HCT116 (cell line): ENCODE measurements at regions not wholly inside any gene's neighbourhood (a gene's known extent, or its start where the extent isn't known, plus 50 kb on each side); places are given as distances from the start of the nearest gene placed in this dataset.

Experiments
- ATAC-seq: fragments of 200-7000 bp; cut with Tn5 transposase; 2 replicates; pipeline ENCODE4 v1.9.1; 2020; ENCODE audit warnings: mild to moderate bottlenecking, moderate library complexity
- BruUV-seq: library from RNA; stranded (reverse); fragments of 400-500 nt; replicated peaks from 2 replicates; lab custom pipeline; 2021; lab: Mats Ljungman, UMichigan
- CTCF ChIA-PET: fragments of 300-600 bp; sonication (Branson Sonifier 250); formaldehyde crosslinking; loops from one replicate; lab custom pipeline; 2021; ENCODE audit warnings: antibody characterized with exemption; lab: Charles Lee
- POLR2A ChIA-PET: fragments of 300-600, 350-600 bp; sonication (Branson Sonifier 250); formaldehyde crosslinking; loops from one replicate; lab custom pipeline; 2021; ENCODE audit warnings: antibody characterized with exemption; lab: Charles Lee
- RAD21 ChIA-PET, 2 experiments: fragments of 300-600 bp; sonication (Branson Sonifier 250); formaldehyde crosslinking; loops; one replicate each; lab custom pipeline; 2023; ENCODE audit warnings: low total read pairs in 2 of 2; ENCODE audit not compliant: uncharacterized antibody in 2 of 2, unreplicated experiment in 2 of 2, low non-redundant PET in 1 of 2; lab: Charles Lee
- DNase-seq: peaks from one replicate; pipeline ENCODE4 v3.0.0-alpha.2; 2010; ENCODE audit warnings: low read depth, low spot score
- H2AFZ ChIP-seq: fragments of 200-600 bp; shearing (Covaris generic), sonication (generic); 2 replicates; pipeline ENCODE4 v1.6.1; 2017; ENCODE audit warnings: low read depth, mixed run types, mixed read lengths, antibody characterized with exemption, low read length; ENCODE audit not compliant: poor library complexity, severe bottlenecking
- H3K27ac ChIP-seq: 2 replicates; pipeline ENCODE4 v1.5.1; 2012; ENCODE audit warnings: low read depth, low read length
- H3K27me3 ChIP-seq: fragments of 200-600 bp; sonication (generic); 2 replicates; pipeline ENCODE4 v1.6.1; 2016; ENCODE audit warnings: mixed run types, low read length, mixed read lengths; ENCODE audit not compliant: insufficient read depth
- H3K36me3 ChIP-seq, 2 experiments: fragments of 200-500 bp in 1 of 2; fragments of 200-600 bp in 1 of 2; sonication (Bioruptor generic) in 1 of 2; sonication (generic) in 1 of 2; 2 replicates each; pipeline versions ENCODE4 v1.5.1 to v1.6.1; 2014 to 2016; ENCODE audit warnings: low read length in 2 of 2, inconsistent platforms in 1 of 2, mixed read lengths in 1 of 2, mixed run types in 1 of 2; ENCODE audit not compliant: insufficient read depth in 2 of 2, control insufficient read depth in 1 of 2
- H3K4me1 ChIP-seq, 2 experiments: fragments of 200-600 bp in 1 of 2; sonication (generic) in 1 of 2; 2 replicates each; pipeline versions ENCODE4 v1.5.1 to v1.6.1; 2012 to 2017; ENCODE audit warnings: low read length in 2 of 2, inconsistent platforms in 1 of 2, mild to moderate bottlenecking in 1 of 2, mixed read lengths in 1 of 2, mixed run types in 1 of 2, moderate library complexity in 1 of 2; ENCODE audit not compliant: insufficient read depth in 2 of 2, control insufficient read depth in 1 of 2
- H3K4me2 ChIP-seq: fragments of 200-600 bp; sonication (generic); 2 replicates; pipeline ENCODE4 v1.6.1; 2017; ENCODE audit warnings: mixed run types, low read length, mixed read lengths
- H3K4me3 ChIP-seq, 2 experiments: fragments of 200-600 bp in 1 of 2; sonication (generic) in 1 of 2; replicated peaks in 1 of 2; 2 replicates each; pipeline ENCODE4 v1.5.1; 2011 to 2016; ENCODE audit warnings: low read length in 2 of 2, control low read depth in 1 of 2, low read depth in 1 of 2, mild to moderate bottlenecking in 1 of 2, mixed read lengths in 1 of 2, mixed run types in 1 of 2
- H3K79me2 ChIP-seq: fragments of 200-600 bp; sonication (generic); 2 replicates; pipeline ENCODE4 v1.6.1; 2017; ENCODE audit warnings: mild to moderate bottlenecking, mixed run types, low read length, moderate library complexity, mixed read lengths; ENCODE audit not compliant: insufficient read depth
- H3K9ac ChIP-seq: fragments of 200-600 bp; sonication (generic); 2 replicates; pipeline ENCODE4 v1.6.1; 2016; ENCODE audit warnings: low read length, mixed read lengths
- H3K9me2 ChIP-seq: fragments of 200-600 bp; sonication (generic), shearing (Covaris generic); 2 replicates; pipeline ENCODE4 v1.6.1; 2017; ENCODE audit warnings: mixed run types, mild to moderate bottlenecking, moderate library complexity; ENCODE audit not compliant: insufficient read depth
- H3K9me3 ChIP-seq, 2 experiments: fragments of 200-500 bp in 1 of 2; fragments of 200-600 bp in 1 of 2; sonication (Bioruptor generic) in 1 of 2; sonication (generic) in 1 of 2; 2 replicates each; pipeline ENCODE4 v1.6.1; 2014 to 2017; ENCODE audit warnings: low read length in 2 of 2, mixed read lengths in 2 of 2, inconsistent platforms in 1 of 2, low read depth in 1 of 2, mild to moderate bottlenecking in 1 of 2, mixed run types in 1 of 2, moderate library complexity in 1 of 2; ENCODE audit not compliant: control insufficient read depth in 1 of 2, insufficient read depth in 1 of 2
- H4K20me1 ChIP-seq: fragments of 200-600 bp; sonication (generic), shearing (Covaris generic); 2 replicates; pipeline ENCODE4 v1.6.1; 2017; ENCODE audit warnings: mixed run types, mild to moderate bottlenecking, moderate library complexity; ENCODE audit not compliant: insufficient read depth
- EGR1 ChIP-seq: IDR thresholded peaks from 2 replicates; pipeline ENCODE4 v1.6.1; 2012; ENCODE audit warnings: low read depth
- EZH2 ChIP-seq: fragments of 200-600 bp; sonication (generic); IDR thresholded peaks from 2 replicates; pipeline ENCODE4 v1.6.1; 2017; ENCODE audit warnings: antibody characterized with exemption, mixed run types
- EZH2phosphoT487 ChIP-seq: fragments of 200-600 bp; IDR thresholded peaks from 2 replicates; pipeline ENCODE4 v1.6.1; 2018; ENCODE audit warnings: antibody characterized with exemption, borderline replicate concordance
- FOSL1 ChIP-seq: IDR thresholded peaks from 2 replicates; pipeline ENCODE4 v1.6.1; 2012; ENCODE audit warnings: low read depth
- POLR2A ChIP-seq: IDR thresholded peaks from 2 replicates; pipeline ENCODE4 v1.7.0; 2011; ENCODE audit warnings: borderline replicate concordance; ENCODE audit not compliant: insufficient read depth, insufficient read length; ENCODE audit errors: extremely low read depth
- POLR2AphosphoS5 ChIP-seq: IDR thresholded peaks from 2 replicates; pipeline ENCODE4 v1.6.1; 2011; ENCODE audit warnings: mild to moderate bottlenecking, low read depth, low read length, moderate library complexity
- SIN3A ChIP-seq: IDR thresholded peaks from 2 replicates; pipeline ENCODE4 v1.6.1; 2012; ENCODE audit warnings: low read depth
- SP1 ChIP-seq: IDR thresholded peaks from 2 replicates; pipeline ENCODE4 v1.6.1; 2012; ENCODE audit warnings: low read depth
- SRF ChIP-seq: IDR thresholded peaks from 2 replicates; pipeline ENCODE4 v1.6.1; 2012; ENCODE audit warnings: low read depth
- TCF7L2 ChIP-seq: IDR thresholded peaks from 2 replicates; pipeline ENCODE4 v1.7.0; 2011; ENCODE audit warnings: borderline replicate concordance, inconsistent platforms; ENCODE audit not compliant: insufficient read depth, insufficient read length; ENCODE audit errors: extremely low read depth
- YY1 ChIP-seq: IDR thresholded peaks from 2 replicates; pipeline ENCODE4 v1.6.1; 2011; ENCODE audit warnings: low read length, low read depth, moderate library complexity, mild to moderate bottlenecking; ENCODE audit not compliant: insufficient replicate concordance; ENCODE audit errors: extremely low read depth
- intact Hi-C: fragments of 100-400 bp; cut with micrococcal nuclease; formaldehyde crosslinking; loops from 2 replicates; pipeline ENCODE4 v1.10.0; 2022
- TF ChIP-seq, protein P1 (sequence below): IDR thresholded peaks from 2 replicates; pipeline ENCODE4 v1.6.1; 2012; ENCODE audit warnings: low read depth
- TF ChIP-seq, protein P2 (sequence below): IDR thresholded peaks from 2 replicates; pipeline ENCODE4 v1.6.1; 2012
- TF ChIP-seq, protein P3 (sequence below): IDR thresholded peaks from 2 replicates; pipeline ENCODE4 v1.6.1; 2012
- TF ChIP-seq, protein P4 (sequence below): IDR thresholded peaks from 2 replicates; pipeline ENCODE4 v1.6.1; 2011; ENCODE audit warnings: mild to moderate bottlenecking, low read length, moderate library complexity; ENCODE audit not compliant: insufficient replicate concordance; ENCODE audit errors: extremely low read depth

DNA sequence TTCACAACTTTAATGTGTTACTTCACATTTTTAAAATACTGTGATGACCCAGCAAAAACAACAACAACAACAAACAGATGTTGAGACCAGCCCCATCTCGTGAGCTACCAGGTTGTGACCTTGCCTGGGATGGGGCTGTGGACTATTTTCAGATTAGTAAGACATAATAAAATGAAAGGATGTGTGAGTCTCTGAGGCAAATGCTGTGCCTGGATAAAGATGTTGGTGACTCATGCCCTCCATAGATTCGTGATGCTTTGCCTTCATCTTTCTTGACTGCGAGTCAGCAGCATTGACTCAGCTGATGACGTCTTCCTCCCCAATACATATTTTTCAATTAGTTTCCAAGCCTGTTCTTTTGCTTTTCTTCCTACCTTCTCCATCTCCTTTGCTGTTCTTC is 453.0 kb upstream of the CFAP20DC start (continued):
- TF ChIP-seq, protein P1, sequence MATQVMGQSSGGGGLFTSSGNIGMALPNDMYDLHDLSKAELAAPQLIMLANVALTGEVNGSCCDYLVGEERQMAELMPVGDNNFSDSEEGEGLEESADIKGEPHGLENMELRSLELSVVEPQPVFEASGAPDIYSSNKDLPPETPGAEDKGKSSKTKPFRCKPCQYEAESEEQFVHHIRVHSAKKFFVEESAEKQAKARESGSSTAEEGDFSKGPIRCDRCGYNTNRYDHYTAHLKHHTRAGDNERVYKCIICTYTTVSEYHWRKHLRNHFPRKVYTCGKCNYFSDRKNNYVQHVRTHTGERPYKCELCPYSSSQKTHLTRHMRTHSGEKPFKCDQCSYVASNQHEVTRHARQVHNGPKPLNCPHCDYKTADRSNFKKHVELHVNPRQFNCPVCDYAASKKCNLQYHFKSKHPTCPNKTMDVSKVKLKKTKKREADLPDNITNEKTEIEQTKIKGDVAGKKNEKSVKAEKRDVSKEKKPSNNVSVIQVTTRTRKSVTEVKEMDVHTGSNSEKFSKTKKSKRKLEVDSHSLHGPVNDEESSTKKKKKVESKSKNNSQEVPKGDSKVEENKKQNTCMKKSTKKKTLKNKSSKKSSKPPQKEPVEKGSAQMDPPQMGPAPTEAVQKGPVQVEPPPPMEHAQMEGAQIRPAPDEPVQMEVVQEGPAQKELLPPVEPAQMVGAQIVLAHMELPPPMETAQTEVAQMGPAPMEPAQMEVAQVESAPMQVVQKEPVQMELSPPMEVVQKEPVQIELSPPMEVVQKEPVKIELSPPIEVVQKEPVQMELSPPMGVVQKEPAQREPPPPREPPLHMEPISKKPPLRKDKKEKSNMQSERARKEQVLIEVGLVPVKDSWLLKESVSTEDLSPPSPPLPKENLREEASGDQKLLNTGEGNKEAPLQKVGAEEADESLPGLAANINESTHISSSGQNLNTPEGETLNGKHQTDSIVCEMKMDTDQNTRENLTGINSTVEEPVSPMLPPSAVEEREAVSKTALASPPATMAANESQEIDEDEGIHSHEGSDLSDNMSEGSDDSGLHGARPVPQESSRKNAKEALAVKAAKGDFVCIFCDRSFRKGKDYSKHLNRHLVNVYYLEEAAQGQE: no peak
- TF ChIP-seq, protein P2, sequence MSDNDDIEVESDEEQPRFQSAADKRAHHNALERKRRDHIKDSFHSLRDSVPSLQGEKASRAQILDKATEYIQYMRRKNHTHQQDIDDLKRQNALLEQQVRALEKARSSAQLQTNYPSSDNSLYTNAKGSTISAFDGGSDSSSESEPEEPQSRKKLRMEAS: no peak
- TF ChIP-seq, all 23 proteins: peak for 0

DNA sequence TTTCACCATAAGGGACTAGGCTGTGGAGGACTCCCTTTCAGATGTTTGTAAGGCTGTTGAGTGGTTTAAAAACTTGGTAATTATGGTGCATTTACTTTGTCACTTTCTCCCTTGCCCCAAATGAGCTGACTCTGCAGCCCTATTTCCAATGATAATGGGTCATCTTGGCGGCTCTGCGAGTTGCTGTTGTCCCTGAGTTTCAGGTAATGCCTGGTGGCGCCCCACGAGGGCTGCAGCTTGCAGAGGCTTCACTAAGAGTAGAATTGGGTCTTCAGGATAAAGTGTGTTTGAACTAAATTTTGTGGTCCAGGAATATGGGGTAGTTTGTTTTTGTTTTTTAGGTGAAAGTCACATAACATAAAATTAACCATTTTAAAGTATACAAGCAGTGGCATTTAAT is 450.1 kb upstream of the CFAP20DC start:
- RAD21 ChIA-PET: no interaction called here
- H3K9me3 ChIP-seq: no peaks in the 10 kb centered on the region
- H3K9me2 ChIP-seq: no peaks in the 10 kb centered on the region
- BruUV-seq: no TSS peak
- no peak overlapping the region for H3K9ac ChIP-seq
- intact Hi-C loops: no loop called here
- TF ChIP-seq, protein P3, sequence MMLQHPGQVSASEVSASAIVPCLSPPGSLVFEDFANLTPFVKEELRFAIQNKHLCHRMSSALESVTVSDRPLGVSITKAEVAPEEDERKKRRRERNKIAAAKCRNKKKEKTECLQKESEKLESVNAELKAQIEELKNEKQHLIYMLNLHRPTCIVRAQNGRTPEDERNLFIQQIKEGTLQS: no peak
- TF ChIP-seq SRF (no peak), POLR2A (no peak), SP1 (no peak), EZH2phosphoT487 (no peak), EZH2 (no peak), POLR2AphosphoS5 (no peak), EGR1 (no peak), TCF7L2 (no peak), YY1 (no peak), FOSL1 (no peak), SIN3A (no peak)
- TF ChIP-seq, protein P1: no peak
- TF ChIP-seq, protein P4, sequence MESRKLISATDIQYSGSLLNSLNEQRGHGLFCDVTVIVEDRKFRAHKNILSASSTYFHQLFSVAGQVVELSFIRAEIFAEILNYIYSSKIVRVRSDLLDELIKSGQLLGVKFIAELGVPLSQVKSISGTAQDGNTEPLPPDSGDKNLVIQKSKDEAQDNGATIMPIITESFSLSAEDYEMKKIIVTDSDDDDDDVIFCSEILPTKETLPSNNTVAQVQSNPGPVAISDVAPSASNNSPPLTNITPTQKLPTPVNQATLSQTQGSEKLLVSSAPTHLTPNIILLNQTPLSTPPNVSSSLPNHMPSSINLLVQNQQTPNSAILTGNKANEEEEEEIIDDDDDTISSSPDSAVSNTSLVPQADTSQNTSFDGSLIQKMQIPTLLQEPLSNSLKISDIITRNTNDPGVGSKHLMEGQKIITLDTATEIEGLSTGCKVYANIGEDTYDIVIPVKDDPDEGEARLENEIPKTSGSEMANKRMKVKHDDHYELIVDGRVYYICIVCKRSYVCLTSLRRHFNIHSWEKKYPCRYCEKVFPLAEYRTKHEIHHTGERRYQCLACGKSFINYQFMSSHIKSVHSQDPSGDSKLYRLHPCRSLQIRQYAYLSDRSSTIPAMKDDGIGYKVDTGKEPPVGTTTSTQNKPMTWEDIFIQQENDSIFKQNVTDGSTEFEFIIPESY: no peak
- H3K27me3 ChIP-seq: peaks cover 27% of the 10 kb centered on the region
- H3K27ac ChIP-seq: no peak overlapping the region
- DNase-seq (no peak), ATAC-seq (no peak)
- no peaks in the 10 kb centered on the region; the same call in 1 of the 2 replicates for H4K20me1 ChIP-seq
- H3K79me2 ChIP-seq: no peaks in the 10 kb centered on the region
- CTCF ChIA-PET: no interaction called here
- H2AFZ ChIP-seq: no peak overlapping the region
- H3K4me2 ChIP-seq: no peak overlapping the region
- H3K4me1 ChIP-seq: no peaks in the 10 kb centered on the region
- no peaks in the 10 kb centered on the region for H3K36me3 ChIP-seq
- POLR2A ChIA-PET: no interaction called here
- H3K4me3 ChIP-seq: no peak overlapping the region
